Stimulated activated effector memory CD8-positive, alpha-beta T cell treated with anti-CD3 and anti-CD28 coated beads, Interleukin-12 subunit alpha, Interleukin-12 subunit beta, amount 100 ng/mL, for 72 hours (primary cell): ENCODE measurements at regions not wholly inside any gene's neighbourhood (a gene's known extent, or its start where the extent isn't known, plus 50 kb on each side); places are given as distances from the start of the nearest gene placed in this dataset.

Experiments used
- ATAC-seq: fragments of 150-1000 bp; cut with Tn5 transposase; 2 replicates; pipeline ENCODE4 v1.10.0; 2021
- DNase-seq, 2 donors: peaks; one replicate each; pipeline ENCODE4 v3.0.0; 2021 to 2022; ENCODE audit warnings: low spot score in 2 of 2
- H3K27ac Mint-ChIP-seq: one replicate; pipeline ENCODE4 v1.8.0; 2022; ENCODE audit warnings: mild to moderate bottlenecking, mixed read lengths
- H3K36me3 Mint-ChIP-seq: one replicate; pipeline ENCODE4 v1.8.0; 2022; ENCODE audit warnings: mild to moderate bottlenecking, mixed read lengths
- H3K4me1 Mint-ChIP-seq: one replicate; pipeline ENCODE4 v1.8.0; 2022; ENCODE audit warnings: mixed read lengths
- H3K4me3 Mint-ChIP-seq: one replicate; pipeline ENCODE4 v1.8.0; 2022; ENCODE audit warnings: mild to moderate bottlenecking, mixed read lengths
- H3K9me3 Mint-ChIP-seq: one replicate; pipeline ENCODE4 v1.8.0; 2022; ENCODE audit warnings: mixed read lengths

- H3K4me3 Mint-ChIP-seq = no peak overlapping the region
- DNase-seq = no peak
- no peaks in the 10 kb centered on the region for H3K4me1 Mint-ChIP-seq
- ATAC-seq = no peak
- no peaks in the 10 kb centered on the region for H3K36me3 Mint-ChIP-seq
- H3K9me3 Mint-ChIP-seq = peaks cover 12% of the 10 kb centered on the region
- no peak overlapping the region for H3K27ac Mint-ChIP-seq
Observed at GRCh38 chr6:106804346-106805335, 169.9 kb downstream of the CD24 start.

GRCh38 chr6:106803188-106803587 is 171.3 kb downstream of the CD24 start:
- H3K36me3 Mint-ChIP-seq = no peaks in the 10 kb centered on the region
- no peak overlapping the region for H3K4me3 Mint-ChIP-seq
- H3K27ac Mint-ChIP-seq = no peak overlapping the region
- DNase-seq = no peak
- ATAC-seq = no peak
- peaks cover 5% of the 10 kb centered on the region for H3K9me3 Mint-ChIP-seq
- H3K4me1 Mint-ChIP-seq = peaks cover 6% of the 10 kb centered on the region

GRCh38 chr6:106802139-106802538 is 172.4 kb downstream of the CD24 start:
- Mint-ChIP-seq H3K4me1 (peaks cover 6% of the 10 kb centered on the region), H3K27ac (no peak overlapping the region), H3K4me3 (no peak overlapping the region), H3K36me3 (no peaks in the 10 kb centered on the region), H3K9me3 (peaks cover 4% of the 10 kb centered on the region)
- ATAC-seq (no peak), DNase-seq (no peak)

GRCh38 chr6:106801256-106801655 is 171.9 kb downstream of the QRSL1 start:
- DNase-seq = no peak
- ATAC-seq = no peak
- H3K9me3 Mint-ChIP-seq = no peaks in the 10 kb centered on the region
- no peaks in the 10 kb centered on the region for H3K36me3 Mint-ChIP-seq
- H3K4me1 Mint-ChIP-seq = peaks cover 6% of the 10 kb centered on the region
- H3K27ac Mint-ChIP-seq = no peak overlapping the region
- H3K4me3 Mint-ChIP-seq = no peak overlapping the region

- H3K27ac Mint-ChIP-seq = no peak overlapping the region
- no peaks in the 10 kb centered on the region for H3K36me3 Mint-ChIP-seq
- peaks cover 6% of the 10 kb centered on the region for H3K4me1 Mint-ChIP-seq
- DNase-seq (no peak), ATAC-seq (no peak)
- H3K4me3 Mint-ChIP-seq = no peak overlapping the region
- H3K9me3 Mint-ChIP-seq = no peaks in the 10 kb centered on the region
Observed at GRCh38 chr6:106800379-106800778, 171.0 kb downstream of the QRSL1 start.

- no peak for DNase-seq
- Mint-ChIP-seq H3K9me3 (no peaks in the 10 kb centered on the region), H3K4me3 (no peak overlapping the region), H3K4me1 (peaks cover 6% of the 10 kb centered on the region), H3K36me3 (no peaks in the 10 kb centered on the region), H3K27ac (no peak overlapping the region)
- ATAC-seq = peak; percentile 72
Observed at GRCh38 chr6:106799031-106799894, 169.9 kb downstream of the QRSL1 start.

GRCh38 chr6:106797186-106797585 is 167.8 kb downstream of the QRSL1 start:
- H3K36me3 Mint-ChIP-seq = no peaks in the 10 kb centered on the region
- no peak for ATAC-seq

GRCh38 chr6:106796781-106797180 is 167.4 kb downstream of the QRSL1 start:
- Mint-ChIP-seq H3K4me3 (no peak overlapping the region), H3K36me3 (no peaks in the 10 kb centered on the region), H3K9me3 (no peaks in the 10 kb centered on the region), H3K27ac (no peak overlapping the region), H3K4me1 (peaks cover 6% of the 10 kb centered on the region)
- DNase-seq (no peak), ATAC-seq (no peak)

More at GRCh38 chr6:106797186-106797585, 167.8 kb downstream of the QRSL1 start:
- H3K27ac Mint-ChIP-seq = no peak overlapping the region
- H3K9me3 Mint-ChIP-seq = no peaks in the 10 kb centered on the region
- no peak overlapping the region for H3K4me3 Mint-ChIP-seq
- H3K4me1 Mint-ChIP-seq = peaks cover 6% of the 10 kb centered on the region
- no peak for DNase-seq

GRCh38 chr6:106794129-106794528 is 164.8 kb downstream of the QRSL1 start:
- no peak overlapping the region for H3K27ac Mint-ChIP-seq
- H3K9me3 Mint-ChIP-seq = no peaks in the 10 kb centered on the region
- no peaks in the 10 kb centered on the region for H3K36me3 Mint-ChIP-seq
- H3K4me1 Mint-ChIP-seq = peaks cover 3% of the 10 kb centered on the region
- DNase-seq (no peak), ATAC-seq (no peak)
- no peak overlapping the region for H3K4me3 Mint-ChIP-seq

GRCh38 chr6:106792536-106793236 is 163.3 kb downstream of the QRSL1 start:
- no peak for DNase-seq
- Mint-ChIP-seq H3K9me3 (no peaks in the 10 kb centered on the region), H3K27ac (no peak overlapping the region), H3K4me3 (no peak overlapping the region), H3K36me3 (no peaks in the 10 kb centered on the region), H3K4me1 (no peaks in the 10 kb centered on the region)
- no peak for ATAC-seq

GRCh38 chr6:106790935-106791334 is 161.6 kb downstream of the QRSL1 start:
- DNase-seq (no peak), ATAC-seq (no peak)
- H3K36me3 Mint-ChIP-seq = no peaks in the 10 kb centered on the region
- no peaks in the 10 kb centered on the region for H3K4me1 Mint-ChIP-seq
- H3K4me3 Mint-ChIP-seq = no peak overlapping the region
- H3K9me3 Mint-ChIP-seq = no peaks in the 10 kb centered on the region
- no peak overlapping the region for H3K27ac Mint-ChIP-seq

GRCh38 chr6:106790149-106790770 is 160.9 kb downstream of the QRSL1 start:
- no peak for ATAC-seq
- no peak for DNase-seq
- Mint-ChIP-seq H3K36me3 (no peaks in the 10 kb centered on the region), H3K9me3 (no peaks in the 10 kb centered on the region), H3K27ac (no peak overlapping the region), H3K4me3 (no peak overlapping the region), H3K4me1 (no peaks in the 10 kb centered on the region)

GRCh38 chr6:106789428-106790148 is 160.2 kb downstream of the QRSL1 start:
- Mint-ChIP-seq H3K4me3 (no peak overlapping the region), H3K27ac (no peak overlapping the region), H3K4me1 (no peaks in the 10 kb centered on the region), H3K9me3 (no peaks in the 10 kb centered on the region), H3K36me3 (no peaks in the 10 kb centered on the region)
- ATAC-seq (no peak), DNase-seq (no peak)

- H3K36me3 Mint-ChIP-seq = no peaks in the 10 kb centered on the region
- H3K27ac Mint-ChIP-seq = no peak overlapping the region
- H3K4me1 Mint-ChIP-seq = no peaks in the 10 kb centered on the region
- no peak for ATAC-seq
- H3K9me3 Mint-ChIP-seq = no peaks in the 10 kb centered on the region
- no peak for DNase-seq
- H3K4me3 Mint-ChIP-seq = no peak overlapping the region
Observed at GRCh38 chr6:106788761-106789160, 159.4 kb downstream of the QRSL1 start.
